K562 (cell line): ENCODE measurements at regions not wholly inside any gene's neighbourhood (a gene's known extent, or its start where the extent isn't known, plus 50 kb on each side); places are given as distances from the start of the nearest gene placed in this dataset.

Experiments
- ATAC-seq: fragments of 200-7000 bp; cut with Tn5 transposase; 3 replicates; pipeline ENCODE4 v1.9.1; 2020; ENCODE audit warnings: moderate library complexity
- BruUV-seq: library from RNA; stranded (reverse); fragments of 400-500 nt; replicated peaks from 2 replicates; lab custom pipeline; 2021; lab: Mats Ljungman, UMichigan
- CTCF ChIA-PET: fragments of 300-600 bp; formaldehyde crosslinking; extraction: SDS; loops from one replicate; lab custom pipeline; 2021; ENCODE audit warnings: low intra/inter-chr PET ratio; lab: Yijun Ruan, JAX
- POLR2A ChIA-PET: fragments of 300-600, 350-650 bp; sonication (Branson Sonifier 250); formaldehyde crosslinking; extraction: SDS; loops from one replicate; lab custom pipeline; 2021; ENCODE audit warnings: antibody characterized with exemption, inconsistent platforms; lab: Yijun Ruan, JAX
- DNase-seq, 4 experiments: peaks; one replicate each; pipeline versions ENCODE4 v3.0.0 to v3.0.0-alpha.2; 2011 to 2018; ENCODE audit warnings: low spot score in 3 of 4, mixed read lengths in 3 of 4; ENCODE audit errors: extremely low read depth in 1 of 4
- FAIRE-seq: peaks from 2 replicates; lab custom pipeline; 2011; peaks lifted over from hg19 to GRCh38; lab: Jason Lieb, UNC
- H2AFZ ChIP-seq: 2 replicates; pipeline ENCODE4 v1.6.0; 2011; ENCODE audit warnings: low read depth, low read length, control low read depth, inconsistent platforms
- H3K27ac ChIP-seq: fragments of 200-600 bp; 3 replicates; pipeline ENCODE4 v1.8.0; 2011; ENCODE audit warnings: low read depth, mild to moderate bottlenecking, control low read depth, inconsistent platforms, low read length, moderate library complexity, mixed read lengths; ENCODE audit errors: extremely low read depth
- H3K27me3 ChIP-seq, 2 experiments: fragments of 300-600 bp in 1 of 2; 2 replicates in 1 of 2; 3 replicates in 1 of 2; pipeline versions ENCODE4 v1.6.0 to v1.8.0; 2011; ENCODE audit warnings: inconsistent platforms in 2 of 2, low read length in 2 of 2, mild to moderate bottlenecking in 1 of 2, mixed read lengths in 1 of 2, moderate library complexity in 1 of 2; ENCODE audit not compliant: control insufficient read depth in 2 of 2, insufficient read depth in 2 of 2
- H3K36me3 ChIP-seq: fragments of 300-600 bp; 3 replicates; pipeline ENCODE4 v1.8.0; 2011; ENCODE audit warnings: mild to moderate bottlenecking, low read length, inconsistent platforms; ENCODE audit not compliant: control insufficient read depth, insufficient read depth
- H3K4me1 ChIP-seq, 2 experiments: fragments of 200-600 bp in 1 of 2; replicated peaks in 1 of 2; 2 replicates in 1 of 2; 3 replicates in 1 of 2; pipeline versions ENCODE4 v1.5.1 to v1.8.0; 2011; ENCODE audit warnings: inconsistent platforms in 2 of 2, low read length in 2 of 2, mild to moderate bottlenecking in 1 of 2, mixed read lengths in 1 of 2, moderate library complexity in 1 of 2; ENCODE audit not compliant: control insufficient read depth in 2 of 2, insufficient read depth in 2 of 2
- H3K4me2 ChIP-seq: 2 replicates; pipeline ENCODE4 v1.6.1; 2011; ENCODE audit warnings: low read length, control low read depth, inconsistent platforms, mixed read lengths; ENCODE audit not compliant: insufficient read depth
- H3K4me3 ChIP-seq: fragments of 200-600 bp; sonication (generic), shearing (Covaris generic); 2 replicates; pipeline ENCODE4 v1.5.1; 2016; ENCODE audit warnings: control low read depth, inconsistent platforms
- H3K79me2 ChIP-seq: fragments of 200-600 bp; 3 replicates; pipeline ENCODE4 v1.8.0; 2011; ENCODE audit warnings: low read length, inconsistent platforms; ENCODE audit not compliant: control insufficient read depth, insufficient read depth
- H3K9ac ChIP-seq, 2 experiments: 2 replicates each; pipeline versions ENCODE4 v1.6.0 to v1.6.1; 2011; ENCODE audit warnings: low read depth in 2 of 2, low read length in 2 of 2, control low read depth in 1 of 2, inconsistent platforms in 1 of 2, mild to moderate bottlenecking in 1 of 2, mixed read lengths in 1 of 2; ENCODE audit not compliant: insufficient read depth in 1 of 2
- H3K9me1 ChIP-seq: one replicate; pipeline ENCODE4 v1.6.0; 2011; ENCODE audit warnings: inconsistent platforms, mild to moderate bottlenecking, low read length, moderate library complexity; ENCODE audit not compliant: control insufficient read depth, insufficient read depth
- H3K9me3 ChIP-seq: replicated peaks from 2 replicates; pipeline ENCODE4 v1.5.1; 2011; ENCODE audit warnings: low read depth, low read length, inconsistent platforms; ENCODE audit not compliant: control insufficient read depth, insufficient read depth
- H4K20me1 ChIP-seq: replicated peaks from 2 replicates; pipeline ENCODE4 v1.6.1; 2011; ENCODE audit warnings: low read length, inconsistent platforms, mixed read lengths; ENCODE audit not compliant: control insufficient read depth, insufficient read depth
- AFF1 ChIP-seq, 2 experiments: fragments of 450-650 bp; IDR thresholded peaks; 2 replicates each; pipeline ENCODE4 v1.6.1; 2018; ENCODE audit warnings: mild to moderate bottlenecking in 2 of 2, low read depth in 1 of 2; ENCODE audit not compliant: partially characterized antibody in 2 of 2
- EHMT2 ChIP-seq: fragments of 450-650 bp; IDR thresholded peaks from 2 replicates; pipeline ENCODE4 v1.6.1; 2018; ENCODE audit warnings: antibody characterized with exemption
- HEY1 ChIP-seq: fragments of 250-450 bp; sonication (Bioruptor Pico); IDR thresholded peaks from 2 replicates; pipeline ENCODE4 v1.5.0; 2020; ENCODE audit warnings: mild to moderate bottlenecking, moderate library complexity, borderline replicate concordance
- ILF3 ChIP-seq: fragments of 450-650 bp; IDR thresholded peaks from 2 replicates; pipeline ENCODE4 v1.6.1; 2018; ENCODE audit warnings: antibody characterized with exemption, mild to moderate bottlenecking, moderate library complexity, borderline replicate concordance
- SMARCA4 ChIP-seq: fragments of 450-650 bp; IDR thresholded peaks from 2 replicates; pipeline ENCODE4 v1.6.1; 2016
- in situ Hi-C: fragments of 300-500 bp; cut with MboI; formaldehyde crosslinking; loops from 4 replicates; pipeline ENCODE4 v1.15.0; 2018; ENCODE audit warnings: inconsistent platforms, mixed read lengths
- intact Hi-C: fragments of 100-400 bp; cut with micrococcal nuclease; formaldehyde crosslinking; loops from 2 replicates; pipeline ENCODE4 v1.14.2; 2022

- no peak for TF ChIP-seq AFF1 (IDR thresholded peaks at IDR 0.05; ENCODE audit: low read depth in 1 of 2, partially characterized antibody in 2 of 2)
- TF ChIP-seq SMARCA4, result no peak
- TF ChIP-seq HEY1, result no peak
Measured at GRCh38 chr18:73384246-73384645, 516.5 kb upstream of the NETO1 start (continued).

GRCh38 chr18:73381699-73382036, 513.9 kb upstream of the NETO1 start:
- FAIRE-seq (no peak), DNase-seq (no peak), ATAC-seq (no peak)
- ChIA-PET POLR2A (no interaction called here), CTCF (no interaction called here)
- Histone ChIP-seq H3K27me3 (no peaks in the 10 kb centered on the region), H3K27ac (no peak overlapping the region), H3K4me1 (no peaks in the 10 kb centered on the region), H2AFZ (no peak overlapping the region), H3K9me3 (no peaks in the 10 kb centered on the region), H4K20me1 (no peaks in the 10 kb centered on the region), H3K4me3 (no peak overlapping the region), H3K79me2 (no peaks in the 10 kb centered on the region), H3K9ac (no peak overlapping the region), H3K36me3 (no peaks in the 10 kb centered on the region), H3K4me2 (no peak overlapping the region), H3K9me1 (no peaks in the 10 kb centered on the region)
- intact Hi-C loops (no loop called here), in situ Hi-C loops (no loop called here)
- BruUV-seq, result no TSS peak
- TF ChIP-seq ILF3 (no peak), EHMT2 (no peak)
